Hepatocyte (in vitro differentiated cells): ENCODE measurements at regions not wholly inside any gene's neighbourhood (a gene's known extent, or its start where the extent isn't known, plus 50 kb on each side); places are given as distances from the start of the nearest gene placed in this dataset.

ENCODE experiments used
- DNase-seq: peaks from one replicate; pipeline ENCODE4 v3.0.0-alpha.2; 2016; ENCODE audit warnings: low spot score
- H2AFZ ChIP-seq: fragments of 200-600 bp; sonication (generic); 2 replicates; pipeline ENCODE4 v1.6.0; 2016; ENCODE audit warnings: antibody characterized with exemption, mild to moderate bottlenecking
- H3K27ac ChIP-seq: fragments of 200-600 bp; sonication (generic); 2 replicates; pipeline ENCODE4 v1.5.1; 2016; ENCODE audit warnings: mild to moderate bottlenecking
- H3K27me3 ChIP-seq: fragments of 200-600 bp; sonication (generic); 2 replicates; pipeline ENCODE4 v1.6.1; 2016
- H3K36me3 ChIP-seq: fragments of 200-600 bp; sonication (generic); replicated peaks from 2 replicates; pipeline ENCODE4 v1.5.1; 2016; ENCODE audit warnings: low read depth; ENCODE audit not compliant: insufficient read depth
- H3K4me1 ChIP-seq: fragments of 200-600 bp; sonication (generic); 2 replicates; pipeline ENCODE4 v1.5.1; 2016; ENCODE audit warnings: mild to moderate bottlenecking, moderate library complexity; ENCODE audit not compliant: insufficient read depth
- H3K4me2 ChIP-seq: fragments of 200-600 bp; sonication (generic); 2 replicates; pipeline ENCODE4 v1.6.0; 2016
- H3K4me3 ChIP-seq: fragments of 200-600 bp; sonication (generic); 2 replicates; pipeline ENCODE4 v1.5.1; 2016; ENCODE audit warnings: mild to moderate bottlenecking
- H3K79me2 ChIP-seq: fragments of 200-600 bp; sonication (generic); 2 replicates; pipeline ENCODE4 v1.6.0; 2017; ENCODE audit warnings: mild to moderate bottlenecking
- H3K9me2 ChIP-seq: fragments of 200-600 bp; sonication (generic); replicated peaks from 2 replicates; pipeline ENCODE4 v1.6.0; 2017; ENCODE audit warnings: mild to moderate bottlenecking; ENCODE audit not compliant: insufficient read depth
- H3K9me3 ChIP-seq: fragments of 200-600 bp; sonication (generic); 2 replicates; pipeline ENCODE4 v1.5.1; 2016; ENCODE audit warnings: low read depth, mild to moderate bottlenecking
- H4K20me1 ChIP-seq: fragments of 200-600 bp; sonication (generic); 2 replicates; pipeline ENCODE4 v1.6.0; 2016; ENCODE audit warnings: mild to moderate bottlenecking; ENCODE audit not compliant: insufficient read depth, poor library complexity, severe bottlenecking
- CTCF ChIP-seq: fragments of 200-600 bp; sonication (generic); IDR thresholded peaks from 2 replicates; pipeline ENCODE4 v1.5.1; 2016; ENCODE audit warnings: antibody characterized with exemption, mild to moderate bottlenecking; ENCODE audit not compliant: poor library complexity
- EZH2 ChIP-seq: fragments of 200-600 bp; sonication (generic); IDR thresholded peaks from 2 replicates; pipeline ENCODE4 v1.6.1; 2016; ENCODE audit warnings: antibody characterized with exemption, mild to moderate bottlenecking, borderline replicate concordance
- EZH2phosphoT487 ChIP-seq: fragments of 200-600 bp; sonication (generic); IDR thresholded peaks from one replicate; pipeline ENCODE4 v1.6.1; 2018; ENCODE audit warnings: antibody characterized with exemption, mild to moderate bottlenecking, low read depth, moderate library complexity; ENCODE audit not compliant: unreplicated experiment, severe bottlenecking
- WGBS: methylation state at CpG from one replicate; pipeline ENCODE4 v1.1.6; 2016; ENCODE audit warnings: low lambda C conversion rate; ENCODE audit errors: missing lambda C conversion rate; 5-methylcytosine and 5-hydroxymethylcytosine counted together

DNA sequence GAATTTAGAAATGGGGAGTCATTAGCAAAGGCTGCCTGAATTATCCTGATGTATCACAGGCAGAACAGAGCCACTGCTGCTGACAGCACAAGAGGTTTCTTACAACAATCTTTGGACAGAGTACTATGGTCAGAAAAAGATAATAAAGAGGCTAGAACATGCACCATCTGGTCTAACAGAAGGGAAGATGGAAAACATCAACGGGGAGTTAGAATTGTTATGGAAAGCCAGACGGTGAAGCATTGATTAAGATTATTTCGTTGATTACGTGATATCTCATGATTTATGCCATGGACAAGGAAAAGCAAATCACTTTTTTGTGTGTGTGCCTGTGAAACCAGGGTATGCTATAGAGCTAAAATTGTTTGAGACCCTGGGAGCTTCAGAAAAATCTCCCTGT lies 409.4 kb upstream of the ETAA1 start:
- WGBS = 73% methylated on average over 4 of the region's 4 CpGs
- H3K4me2 ChIP-seq = no peak overlapping the region
- TF ChIP-seq EZH2 (no peak), CTCF (no peak), EZH2phosphoT487 (no peak)

GRCh38 chr2:66994654-66995053 lies 402.5 kb upstream of the ETAA1 start:
- no peak overlapping the region for H3K4me3 ChIP-seq
- no peaks in the 10 kb centered on the region for H3K27me3 ChIP-seq
- H3K36me3 ChIP-seq = no peaks in the 10 kb centered on the region
- no peaks in the 10 kb centered on the region for H3K4me1 ChIP-seq
- 83% methylated on average over 1 of the region's 1 CpG for WGBS
- H3K27ac ChIP-seq = no peak overlapping the region
- TF ChIP-seq EZH2 (no peak), EZH2phosphoT487 (no peak), CTCF (no peak)
- H4K20me1 ChIP-seq = no peaks in the 10 kb centered on the region
- H3K4me2 ChIP-seq = no peak overlapping the region
- DNase-seq = no peak
- no peak overlapping the region for H2AFZ ChIP-seq
- peaks cover 3% of the 10 kb centered on the region for H3K9me2 ChIP-seq
- no peaks in the 10 kb centered on the region for H3K79me2 ChIP-seq
- H3K9me3 ChIP-seq = no peaks in the 10 kb centered on the region

More for the DNA sequence above, 409.4 kb upstream of the ETAA1 start:
- H2AFZ ChIP-seq = no peak overlapping the region
- H3K27me3 ChIP-seq = no peaks in the 10 kb centered on the region
- H4K20me1 ChIP-seq = no peaks in the 10 kb centered on the region
- no peak overlapping the region for H3K27ac ChIP-seq
- H3K9me2 ChIP-seq = peaks cover 3% of the 10 kb centered on the region
- no peaks in the 10 kb centered on the region for H3K79me2 ChIP-seq
- no peak overlapping the region for H3K4me3 ChIP-seq
- H3K4me1 ChIP-seq = no peaks in the 10 kb centered on the region
- no peaks in the 10 kb centered on the region for H3K36me3 ChIP-seq
- DNase-seq = no peak
- no peaks in the 10 kb centered on the region for H3K9me3 ChIP-seq

DNA sequence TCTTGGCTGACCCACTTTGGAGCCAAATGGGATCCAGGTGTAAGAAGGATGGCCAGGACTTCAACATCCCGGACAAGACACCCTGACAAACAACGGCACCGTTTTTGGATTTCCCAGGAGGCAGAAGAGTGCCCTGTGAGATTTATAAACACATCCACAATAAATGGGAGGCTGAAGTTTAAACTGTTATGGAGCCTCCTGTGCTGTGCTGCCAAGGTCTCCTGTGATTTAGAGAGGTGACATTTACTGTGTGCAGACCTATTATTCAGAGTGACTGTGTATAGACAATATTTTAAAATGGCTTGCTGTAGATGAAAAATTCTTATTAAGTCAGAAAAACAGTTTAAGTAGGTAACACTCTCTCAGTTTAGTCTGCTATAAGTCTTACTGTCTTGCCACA lies 401.5 kb upstream of the ETAA1 start:
- Histone ChIP-seq H3K79me2 (no peaks in the 10 kb centered on the region), H3K27ac (no peak overlapping the region), H2AFZ (no peak overlapping the region), H3K4me1 (no peaks in the 10 kb centered on the region), H3K4me3 (no peak overlapping the region), H3K36me3 (no peaks in the 10 kb centered on the region), H4K20me1 (no peaks in the 10 kb centered on the region), H3K27me3 (no peaks in the 10 kb centered on the region), H3K9me3 (no peaks in the 10 kb centered on the region), H3K4me2 (no peak overlapping the region), H3K9me2 (no peaks in the 10 kb centered on the region)
- 77% methylated on average over 3 of the region's 3 CpGs for WGBS
- no peak for TF ChIP-seq EZH2phosphoT487
- TF ChIP-seq CTCF = no peak
- TF ChIP-seq EZH2 = no peak
- no peak for DNase-seq
